A549 (cell line): ENCODE measurements at regions not wholly inside any gene's neighbourhood (a gene's known extent, or its start where the extent isn't known, plus 50 kb on each side); places are given as distances from the start of the nearest gene placed in this dataset.

Experiments used
- CEBPB ChIP-seq, 2 experiments: fragments of >200 bp in 1 of 2; sonication (Bioruptor Twin) in 1 of 2; formaldehyde crosslinking in 1 of 2; IDR thresholded peaks; 2 replicates each; pipeline ENCODE4 v1.6.1; 2012 to 2016
- MAX ChIP-seq: IDR thresholded peaks from 2 replicates; pipeline ENCODE4 v1.6.1; 2012
- NPAS2 ChIP-seq: fragments of 250-450 bp; sonication (Bioruptor Pico); IDR thresholded peaks from 2 replicates; pipeline ENCODE4 v1.8.0; 2022; ENCODE audit warnings: mild to moderate bottlenecking, moderate library complexity, borderline replicate concordance
- RAD21 ChIP-seq, 2 experiments: fragments of >200 bp in 1 of 2; sonication (Bioruptor Twin) in 1 of 2; formaldehyde crosslinking in 1 of 2; IDR thresholded peaks in 1 of 2; conservative IDR thresholded peaks in 1 of 2; 2 replicates in 1 of 2; 3 replicates in 1 of 2; pipeline ENCODE4 v1.6.1; 2012 to 2018; ENCODE audit warnings: inconsistent platforms in 1 of 2
- RARB ChIP-seq: fragments of 250-450 bp; sonication (Bioruptor Pico); IDR thresholded peaks from 2 replicates; pipeline ENCODE4 v1.8.0; 2021; ENCODE audit warnings: mild to moderate bottlenecking, moderate library complexity
- SMC3 ChIP-seq: fragments of >200 bp; sonication (Bioruptor Twin); formaldehyde crosslinking; IDR thresholded peaks from 3 replicates; pipeline ENCODE4 v1.6.1; 2018; ENCODE audit warnings: inconsistent platforms
- TF ChIP-seq, protein P1 (sequence below): fragments of >200 bp; sonication (Bioruptor Twin); formaldehyde crosslinking; IDR thresholded peaks from 3 replicates; pipeline ENCODE4 v1.5.1; 2016
- TF ChIP-seq, protein P2 (sequence below): fragments of 150-350 bp; IDR thresholded peaks from 2 replicates; pipeline ENCODE4 v1.6.1; 2014; ENCODE audit warnings: low read depth, mild to moderate bottlenecking, low read length

DNA sequence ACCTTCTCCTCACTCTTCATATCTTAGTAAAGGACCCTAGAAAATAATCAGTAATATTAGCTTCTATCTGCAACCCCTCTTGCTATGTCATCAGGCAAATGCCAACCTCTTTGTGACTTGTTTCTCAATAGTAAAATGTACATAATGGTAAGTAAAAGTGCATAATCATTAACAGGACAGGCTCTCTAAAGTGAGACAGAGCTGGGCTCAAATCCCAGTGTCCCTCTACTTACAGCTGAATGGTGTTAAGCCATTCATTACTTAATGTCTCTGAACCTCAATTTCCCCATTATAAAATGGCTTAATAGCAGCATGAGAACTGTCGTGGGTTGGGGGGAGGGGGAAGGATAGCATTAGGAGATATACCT is 62.6 kb upstream of the ATP11B start:
- TF ChIP-seq RAD21 (conservative IDR thresholded peaks at IDR 0.05 in 1 of 2, IDR thresholded peaks at IDR 0.05 in 1 of 2) (no peak), CEBPB (IDR thresholded peaks at IDR 0.05) (no peak), RARB (CRISPR knock-in tag) (no peak), NPAS2 (CRISPR knock-in tag) (no peak), MAX (no peak), SMC3 (no peak)
- TF ChIP-seq, protein P1, sequence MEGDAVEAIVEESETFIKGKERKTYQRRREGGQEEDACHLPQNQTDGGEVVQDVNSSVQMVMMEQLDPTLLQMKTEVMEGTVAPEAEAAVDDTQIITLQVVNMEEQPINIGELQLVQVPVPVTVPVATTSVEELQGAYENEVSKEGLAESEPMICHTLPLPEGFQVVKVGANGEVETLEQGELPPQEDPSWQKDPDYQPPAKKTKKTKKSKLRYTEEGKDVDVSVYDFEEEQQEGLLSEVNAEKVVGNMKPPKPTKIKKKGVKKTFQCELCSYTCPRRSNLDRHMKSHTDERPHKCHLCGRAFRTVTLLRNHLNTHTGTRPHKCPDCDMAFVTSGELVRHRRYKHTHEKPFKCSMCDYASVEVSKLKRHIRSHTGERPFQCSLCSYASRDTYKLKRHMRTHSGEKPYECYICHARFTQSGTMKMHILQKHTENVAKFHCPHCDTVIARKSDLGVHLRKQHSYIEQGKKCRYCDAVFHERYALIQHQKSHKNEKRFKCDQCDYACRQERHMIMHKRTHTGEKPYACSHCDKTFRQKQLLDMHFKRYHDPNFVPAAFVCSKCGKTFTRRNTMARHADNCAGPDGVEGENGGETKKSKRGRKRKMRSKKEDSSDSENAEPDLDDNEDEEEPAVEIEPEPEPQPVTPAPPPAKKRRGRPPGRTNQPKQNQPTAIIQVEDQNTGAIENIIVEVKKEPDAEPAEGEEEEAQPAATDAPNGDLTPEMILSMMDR, result no peak
- TF ChIP-seq, protein P2, sequence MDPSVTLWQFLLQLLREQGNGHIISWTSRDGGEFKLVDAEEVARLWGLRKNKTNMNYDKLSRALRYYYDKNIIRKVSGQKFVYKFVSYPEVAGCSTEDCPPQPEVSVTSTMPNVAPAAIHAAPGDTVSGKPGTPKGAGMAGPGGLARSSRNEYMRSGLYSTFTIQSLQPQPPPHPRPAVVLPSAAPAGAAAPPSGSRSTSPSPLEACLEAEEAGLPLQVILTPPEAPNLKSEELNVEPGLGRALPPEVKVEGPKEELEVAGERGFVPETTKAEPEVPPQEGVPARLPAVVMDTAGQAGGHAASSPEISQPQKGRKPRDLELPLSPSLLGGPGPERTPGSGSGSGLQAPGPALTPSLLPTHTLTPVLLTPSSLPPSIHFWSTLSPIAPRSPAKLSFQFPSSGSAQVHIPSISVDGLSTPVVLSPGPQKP, result no peak
